HEK293T (cell line): ENCODE measurements at regions not wholly inside any gene's neighbourhood (a gene's known extent, or its start where the extent isn't known, plus 50 kb on each side); places are given as distances from the start of the nearest gene placed in this dataset.

Experiments used
- FOXM1 ChIP-seq: fragments of 450-650 bp; IDR thresholded peaks from 2 replicates; pipeline ENCODE4 v1.6.1; 2017; ENCODE audit warnings: mild to moderate bottlenecking, borderline replicate concordance
- SP1 ChIP-seq: fragments of 450-650 bp; IDR thresholded peaks from 2 replicates; pipeline ENCODE4 v1.6.1; 2017

DNA sequence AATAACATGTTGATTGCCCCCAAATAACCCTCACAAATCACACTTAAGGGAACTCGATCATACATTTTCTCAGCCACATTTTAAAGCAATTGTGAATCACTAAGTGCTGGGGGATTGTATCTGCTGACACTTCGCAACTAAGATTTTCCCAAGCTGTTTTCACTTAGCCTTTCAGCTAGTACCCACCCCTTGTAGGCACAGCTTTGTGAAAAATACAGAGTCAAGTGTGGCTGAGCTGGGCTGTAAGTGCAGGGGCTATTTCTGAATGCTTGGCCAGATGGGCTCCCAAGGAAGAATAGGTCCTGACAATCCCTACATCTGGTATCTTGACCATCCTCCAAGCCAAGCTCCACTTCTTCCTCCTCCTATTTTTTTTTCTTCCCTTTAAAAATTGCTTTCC, 289.2 kb upstream of the NMUR2 start:
- TF ChIP-seq FOXM1 (no peak), SP1 (no peak)
